ENCODE measurements at regions not wholly inside any gene's neighbourhood (a gene's known extent, or its start where the extent isn't known, plus 50 kb on each side); places are given as distances from the start of the nearest gene placed in this dataset.

- TF ChIP-seq POLR2A (IDR thresholded peaks at IDR 0.05): no peak
- no peak for TF ChIP-seq CTCF (IDR thresholded peaks at IDR 0.05)
- TF ChIP-seq POLR2AphosphoS5 (IDR thresholded peaks at IDR 0.05): no peak
- no peak for TF ChIP-seq EP300 (IDR thresholded peaks at IDR 0.05)
- H3K27me3 ChIP-seq: no peaks in the 10 kb centered on the region
- H3K9me3 ChIP-seq: no peaks in the 10 kb centered on the region
- WGBS: 45% methylated on average over 2 of the region's 2 CpGs
- no peaks in the 10 kb centered on the region for H3K4me1 ChIP-seq
- no peak overlapping the region for H3K27ac ChIP-seq
- H3K4me3 ChIP-seq: no peak overlapping the region
- no peak for DNase-seq (ENCODE audit: low spot score in 2 of 2)
- no peaks in the 10 kb centered on the region for H3K36me3 ChIP-seq
Observed at GRCh38 chr5:89396278-89396954, 513.4 kb upstream of the MEF2C start.

- no peak for DNase-seq (ENCODE audit: low spot score in 2 of 2)
- Histone ChIP-seq H3K27me3 (no peaks in the 10 kb centered on the region), H3K27ac (no peak overlapping the region), H3K4me1 (no peaks in the 10 kb centered on the region), H3K4me3 (no peak overlapping the region), H3K9me3 (no peaks in the 10 kb centered on the region), H3K36me3 (no peaks in the 10 kb centered on the region)
- TF ChIP-seq POLR2AphosphoS5 (IDR thresholded peaks at IDR 0.05): no peak
- TF ChIP-seq EP300 (IDR thresholded peaks at IDR 0.05): no peak
- no peak for TF ChIP-seq CTCF (IDR thresholded peaks at IDR 0.05)
- TF ChIP-seq POLR2A (IDR thresholded peaks at IDR 0.05): no peak
Observed at GRCh38 chr5:89395111-89395510, 512.1 kb upstream of the MEF2C start.

- H3K4me1 ChIP-seq: no peaks in the 10 kb centered on the region
- H3K27me3 ChIP-seq: no peaks in the 10 kb centered on the region
- TF ChIP-seq POLR2A (IDR thresholded peaks at IDR 0.05) (no peak), POLR2AphosphoS5 (IDR thresholded peaks at IDR 0.05) (no peak)
- no peak for DNase-seq (ENCODE audit: low spot score in 2 of 2)
- no peaks in the 10 kb centered on the region for H3K36me3 ChIP-seq
- no peak overlapping the region for H3K27ac ChIP-seq
- 85% methylated on average over 2 of the region's 2 CpGs for WGBS
- no peak overlapping the region for H3K4me3 ChIP-seq
- no peaks in the 10 kb centered on the region for H3K9me3 ChIP-seq
Observed at GRCh38 chr5:89388872-89389271, 505.9 kb upstream of the MEF2C start.

GRCh38 chr5:89384391-89384790, 501.4 kb upstream of the MEF2C start:
- H3K4me3 ChIP-seq: no peak overlapping the region
- 67% methylated on average over 5 of the region's 5 CpGs for WGBS
- TF ChIP-seq POLR2AphosphoS5 (IDR thresholded peaks at IDR 0.05) (no peak), CTCF (IDR thresholded peaks at IDR 0.05) (no peak), EP300 (IDR thresholded peaks at IDR 0.05) (no peak), POLR2A (IDR thresholded peaks at IDR 0.05) (no peak)

GRCh38 chr5:89380635-89381034, 497.7 kb upstream of the MEF2C start:
- TF ChIP-seq CTCF (IDR thresholded peaks at IDR 0.05) (no peak), EP300 (IDR thresholded peaks at IDR 0.05) (no peak), POLR2A (IDR thresholded peaks at IDR 0.05) (no peak), POLR2AphosphoS5 (IDR thresholded peaks at IDR 0.05) (no peak)
- no peaks in the 10 kb centered on the region for H3K9me3 ChIP-seq
- H3K27me3 ChIP-seq: no peaks in the 10 kb centered on the region
- no peak overlapping the region for H3K27ac ChIP-seq
- no peaks in the 10 kb centered on the region for H3K36me3 ChIP-seq
- H3K4me3 ChIP-seq: no peak overlapping the region
- no peaks in the 10 kb centered on the region for H3K4me1 ChIP-seq
- DNase-seq (ENCODE audit: low spot score in 2 of 2): no peak

More at GRCh38 chr5:89384391-89384790, 501.4 kb upstream of the MEF2C start:
- no peak overlapping the region for H3K27ac ChIP-seq
- no peaks in the 10 kb centered on the region for H3K9me3 ChIP-seq
- no peaks in the 10 kb centered on the region for H3K27me3 ChIP-seq
- DNase-seq (ENCODE audit: low spot score in 2 of 2): no peak
- H3K36me3 ChIP-seq: no peaks in the 10 kb centered on the region
- no peaks in the 10 kb centered on the region for H3K4me1 ChIP-seq
